NT2/D1 (cell line): ENCODE measurements at regions not wholly inside any gene's neighbourhood (a gene's known extent, or its start where the extent isn't known, plus 50 kb on each side); places are given as distances from the start of the nearest gene placed in this dataset.

ENCODE experiments used
- SUZ12 ChIP-seq: IDR thresholded peaks from 2 replicates; pipeline ENCODE4 v1.6.1; 2011; ENCODE audit not compliant: insufficient read length, insufficient read depth; ENCODE audit errors: extremely low read depth
- YY1 ChIP-seq: IDR thresholded peaks from 2 replicates; pipeline ENCODE4 v1.6.1; 2011; ENCODE audit not compliant: insufficient read length, insufficient read depth
- ZNF274 ChIP-seq: IDR thresholded peaks from 2 replicates; pipeline ENCODE4 v1.6.1; 2011; ENCODE audit warnings: mild to moderate bottlenecking, low read depth, low read length

GRCh38 chr3:5497497-5497896 lies 310.0 kb downstream of the EDEM1 start:
- no peak for TF ChIP-seq ZNF274
- no peak for TF ChIP-seq SUZ12
- no peak for TF ChIP-seq YY1
